ENCODE measurements at regions not wholly inside any gene's neighbourhood (a gene's known extent, or its start where the extent isn't known, plus 50 kb on each side); places are given as distances from the start of the nearest gene placed in this dataset.
"Not testable (repeated sequence)": the region's sequence is repeated elsewhere in the genome, so short reads cannot be mapped to it uniquely, and the experiment has no call there.

- no peak for DNase-seq
Observed at GRCh38 chrX:121733514-121733913, 686.1 kb downstream of the GLUD2 start.

- no peak for DNase-seq
Observed at GRCh38 chrX:121746105-121746504, 698.7 kb downstream of the GLUD2 start.

- not testable (repeated sequence) for DNase-seq
Observed at GRCh38 chrX:121753602-121754001, 706.2 kb downstream of the GLUD2 start.

- DNase-seq: no peak
Observed at GRCh38 chrX:121754301-121754700, 706.9 kb downstream of the GLUD2 start.

GRCh38 chrX:121755541-121755940 lies 708.1 kb downstream of the GLUD2 start:
- DNase-seq: no peak

- no peak for DNase-seq
Observed at GRCh38 chrX:121761845-121762244, 714.4 kb downstream of the GLUD2 start.

GRCh38 chrX:121763671-121764070 lies 716.3 kb downstream of the GLUD2 start:
- DNase-seq: no peak

- DNase-seq: not testable (repeated sequence)
Observed at GRCh38 chrX:121768210-121768609, 720.8 kb downstream of the GLUD2 start.

GRCh38 chrX:121781991-121782390 lies 734.6 kb downstream of the GLUD2 start:
- DNase-seq: no peak

- DNase-seq: no peak
Observed at GRCh38 chrX:121782544-121782943, 735.1 kb downstream of the GLUD2 start.

- DNase-seq: no peak
Observed at GRCh38 chrX:121782976-121783375, 735.6 kb downstream of the GLUD2 start.

GRCh38 chrX:121802881-121803412 lies 755.5 kb downstream of the GLUD2 start:
- no peak for DNase-seq

- DNase-seq: no peak
Observed at GRCh38 chrX:121823406-121823805, 776.0 kb downstream of the GLUD2 start.

GRCh38 chrX:121831601-121832000 lies 784.2 kb downstream of the GLUD2 start:
- DNase-seq: no peak

- no peak for DNase-seq
Observed at GRCh38 chrX:121832446-121832845, 785.0 kb downstream of the GLUD2 start.

- no peak for DNase-seq
Observed at GRCh38 chrX:121836000-121836399, 788.6 kb downstream of the GLUD2 start.

- DNase-seq: no peak
Observed at GRCh38 chrX:121851033-121851432, 803.6 kb downstream of the GLUD2 start.

GRCh38 chrX:121853762-121854613 lies 806.6 kb downstream of the GLUD2 start:
- no peak for DNase-seq

- no peak for DNase-seq
Observed at GRCh38 chrX:121854614-121854911, 807.2 kb downstream of the GLUD2 start.

- DNase-seq: no peak
Observed at GRCh38 chrX:121858867-121859647, 811.6 kb downstream of the GLUD2 start.

- no peak for DNase-seq
Observed at GRCh38 chrX:121863976-121864375, 816.6 kb downstream of the GLUD2 start.

- no peak for DNase-seq
Observed at GRCh38 chrX:121864561-121864960, 817.2 kb downstream of the GLUD2 start.

GRCh38 chrX:121869876-121870477 lies 822.6 kb downstream of the GLUD2 start:
- no peak for DNase-seq

GRCh38 chrX:121871122-121871521 lies 823.7 kb downstream of the GLUD2 start:
- DNase-seq: no peak
